Ascending aorta (tissue), 2 donors: ENCODE measurements at regions not wholly inside any gene's neighbourhood (a gene's known extent, or its start where the extent isn't known, plus 50 kb on each side); places are given as distances from the start of the nearest gene placed in this dataset.

ENCODE experiments used
- DNase-seq, 2 donors: peaks; one replicate each; pipeline ENCODE4 v3.0.0-alpha.2; 2019; ENCODE audit warnings: low spot score in 2 of 2
- H3K27ac ChIP-seq, 2 donors: fragments of 200-600 bp; sonication (generic); one replicate each; pipeline ENCODE4 v1.5.1; 2016 to 2017; ENCODE audit warnings: mild to moderate bottlenecking in 1 of 2
- H3K27me3 ChIP-seq: fragments of 200-600 bp; sonication (generic); one replicate; pipeline ENCODE4 v1.5.1; 2017
- H3K36me3 ChIP-seq, 2 donors: fragments of 200-600 bp; sonication (generic); one replicate each; pipeline ENCODE4 v1.5.1; 2016
- H3K4me1 ChIP-seq, 2 donors: fragments of 200-600 bp; sonication (generic); one replicate each; pipeline ENCODE4 v1.5.1; 2016 to 2017; ENCODE audit warnings: mild to moderate bottlenecking in 1 of 2
- H3K4me3 ChIP-seq, 2 donors: fragments of 200-600 bp; sonication (generic); one replicate each; pipeline ENCODE4 v1.5.1; 2016 to 2017; ENCODE audit warnings: mild to moderate bottlenecking in 1 of 2
- H3K9me3 ChIP-seq, 2 donors: fragments of 200-600 bp; sonication (generic); one replicate each; pipeline ENCODE4 v1.5.1; 2016
- intact Hi-C: fragments of 100-400 bp; cut with DNase I; formaldehyde crosslinking; loops from one replicate; pipeline ENCODE4 v1.15.1; 2023
- TF ChIP-seq, protein P1 (sequence below), 3 experiments: fragments of 200-600 bp in 2 of 3; fragments of 450-650 bp in 1 of 3; sonication (generic) in 2 of 3; IDR thresholded peaks; one replicate each; pipeline ENCODE4 v1.5.1; 2016 to 2019; ENCODE audit warnings: antibody characterized with exemption in 3 of 3, mild to moderate bottlenecking in 1 of 3, moderate library complexity in 1 of 3

DNA sequence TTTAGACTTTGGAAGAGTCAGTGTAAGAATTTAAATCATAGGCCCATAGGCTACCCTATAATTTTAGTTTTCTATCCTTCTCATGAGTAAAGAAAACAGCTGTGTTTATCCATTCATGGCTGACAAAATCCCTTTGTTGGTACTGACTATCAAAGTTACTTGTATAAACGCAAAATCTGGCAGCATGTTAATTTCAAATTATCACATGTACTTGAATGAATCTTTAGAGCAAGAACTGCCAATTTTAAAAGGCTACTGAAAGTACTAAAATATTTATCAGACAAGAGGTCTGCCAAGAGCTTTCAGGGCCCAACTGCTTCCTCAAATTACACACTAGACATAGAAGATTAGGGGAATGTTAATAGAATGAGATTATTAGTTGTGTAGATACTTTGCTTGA is 66.6 kb downstream of the MYL12B start:
- Histone ChIP-seq H3K27ac (no peak overlapping the region), H3K4me1 (no peaks in the 10 kb centered on the region), H3K9me3 (no peaks in the 10 kb centered on the region), H3K4me3 (no peak overlapping the region), H3K27me3 (no peaks in the 10 kb centered on the region), H3K36me3 (no peaks in the 10 kb centered on the region)
- intact Hi-C loops = no loop called here
- no peak for DNase-seq
- TF ChIP-seq, protein P1, sequence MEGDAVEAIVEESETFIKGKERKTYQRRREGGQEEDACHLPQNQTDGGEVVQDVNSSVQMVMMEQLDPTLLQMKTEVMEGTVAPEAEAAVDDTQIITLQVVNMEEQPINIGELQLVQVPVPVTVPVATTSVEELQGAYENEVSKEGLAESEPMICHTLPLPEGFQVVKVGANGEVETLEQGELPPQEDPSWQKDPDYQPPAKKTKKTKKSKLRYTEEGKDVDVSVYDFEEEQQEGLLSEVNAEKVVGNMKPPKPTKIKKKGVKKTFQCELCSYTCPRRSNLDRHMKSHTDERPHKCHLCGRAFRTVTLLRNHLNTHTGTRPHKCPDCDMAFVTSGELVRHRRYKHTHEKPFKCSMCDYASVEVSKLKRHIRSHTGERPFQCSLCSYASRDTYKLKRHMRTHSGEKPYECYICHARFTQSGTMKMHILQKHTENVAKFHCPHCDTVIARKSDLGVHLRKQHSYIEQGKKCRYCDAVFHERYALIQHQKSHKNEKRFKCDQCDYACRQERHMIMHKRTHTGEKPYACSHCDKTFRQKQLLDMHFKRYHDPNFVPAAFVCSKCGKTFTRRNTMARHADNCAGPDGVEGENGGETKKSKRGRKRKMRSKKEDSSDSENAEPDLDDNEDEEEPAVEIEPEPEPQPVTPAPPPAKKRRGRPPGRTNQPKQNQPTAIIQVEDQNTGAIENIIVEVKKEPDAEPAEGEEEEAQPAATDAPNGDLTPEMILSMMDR (IDR thresholded peaks at IDR 0.05) = no peak

DNA sequence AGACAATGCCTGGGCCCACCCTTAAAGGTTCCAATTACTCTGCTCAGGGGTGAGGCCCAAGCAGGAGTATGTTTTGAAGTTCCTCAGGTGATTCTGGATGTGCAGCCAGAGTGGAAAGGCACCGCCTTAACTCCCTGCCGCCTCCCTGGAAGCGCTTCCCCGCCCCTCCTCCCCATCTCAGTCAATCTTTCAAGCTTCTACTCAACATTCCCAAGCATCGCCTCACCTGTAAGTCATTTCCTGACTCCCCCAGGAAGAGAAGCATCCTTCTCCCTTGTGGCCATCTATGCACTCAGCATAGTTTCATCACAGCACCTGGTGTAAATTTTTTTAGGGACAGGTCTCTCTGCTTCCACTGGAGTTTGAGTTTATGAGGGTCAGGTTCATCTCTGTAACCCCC is 67.5 kb downstream of the MYL12B start:
- intact Hi-C loops = no loop called here
- no peaks in the 10 kb centered on the region for H3K36me3 ChIP-seq
- no peaks in the 10 kb centered on the region for H3K9me3 ChIP-seq
- no peaks in the 10 kb centered on the region for H3K4me1 ChIP-seq
- no peak overlapping the region for H3K4me3 ChIP-seq
- DNase-seq = no peak
- no peaks in the 10 kb centered on the region for H3K27me3 ChIP-seq
- no peak overlapping the region for H3K27ac ChIP-seq
- TF ChIP-seq, protein P1 (IDR thresholded peaks at IDR 0.05) = no peak

DNA sequence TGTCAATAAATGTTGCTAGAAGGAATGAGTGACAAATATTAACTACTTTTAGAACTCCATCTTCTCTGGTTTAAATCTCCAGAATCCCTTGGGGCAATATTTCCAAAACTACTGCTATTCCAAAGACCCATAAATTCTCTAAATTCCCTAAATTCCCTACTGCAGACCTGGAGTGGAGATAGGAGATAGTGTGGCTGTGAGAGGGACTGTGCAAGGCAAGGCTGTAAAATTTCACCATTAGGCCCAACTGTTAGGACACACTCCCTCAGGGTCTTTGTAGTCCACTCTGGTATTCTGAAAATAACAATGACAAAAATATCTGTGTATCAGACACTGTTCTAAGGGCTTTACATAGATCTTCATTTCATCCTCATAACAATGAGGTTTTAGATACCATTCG is 67.9 kb downstream of the MYL12B start:
- no peaks in the 10 kb centered on the region for H3K36me3 ChIP-seq
- DNase-seq = no peak
- H3K27me3 ChIP-seq = no peaks in the 10 kb centered on the region
- no peaks in the 10 kb centered on the region for H3K4me1 ChIP-seq
- no peak overlapping the region for H3K4me3 ChIP-seq
- no peak overlapping the region for H3K27ac ChIP-seq
- intact Hi-C loops = no loop called here
- TF ChIP-seq, protein P1 (IDR thresholded peaks at IDR 0.05) = no peak
- H3K9me3 ChIP-seq = no peaks in the 10 kb centered on the region

DNA sequence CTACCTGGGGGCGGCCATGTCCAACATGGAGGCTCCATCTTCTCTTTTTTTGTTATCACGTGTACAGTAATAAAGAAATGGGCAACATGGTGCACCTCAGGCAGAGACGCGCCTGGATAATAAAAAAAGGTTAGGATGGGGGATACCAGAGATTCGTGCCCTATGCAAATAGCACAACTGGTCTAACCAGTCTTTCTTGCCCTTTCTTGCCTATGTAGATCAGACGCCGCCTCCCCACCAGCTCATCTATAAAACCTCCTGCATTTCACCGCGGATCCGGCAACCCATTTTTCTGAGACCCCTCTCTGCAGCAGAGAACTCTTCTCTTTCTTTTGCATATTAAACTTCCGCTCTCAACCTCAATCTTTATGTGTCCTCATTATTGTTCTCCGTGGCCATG is 68.7 kb downstream of the MYL12B start:
- TF ChIP-seq, protein P1 (IDR thresholded peaks at IDR 0.05) = no peak
- Histone ChIP-seq H3K27ac (no peak overlapping the region), H3K9me3 (no peaks in the 10 kb centered on the region)

DNA sequence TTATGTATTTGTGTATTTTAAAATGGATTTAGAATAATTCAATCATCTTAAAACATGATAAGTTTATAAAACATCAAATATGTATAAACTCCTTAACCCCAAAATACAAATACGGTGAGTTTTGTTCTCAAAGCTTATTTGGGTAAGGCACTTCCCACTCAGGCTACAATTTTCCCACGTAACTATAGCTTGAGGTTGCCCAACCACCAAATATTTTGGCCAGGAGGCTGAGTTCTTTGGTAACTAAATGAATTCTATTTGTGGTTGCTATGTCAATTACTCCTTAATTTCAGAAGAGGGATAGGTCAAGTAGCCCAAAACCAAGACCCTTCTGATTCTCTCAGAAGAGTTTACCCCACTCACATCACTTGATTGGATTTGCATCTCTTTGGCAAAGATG is 70.4 kb downstream of the MYL12B start:
- no peaks in the 10 kb centered on the region for H3K36me3 ChIP-seq
- H3K27ac ChIP-seq = no peak overlapping the region
- intact Hi-C loops = no loop called here
- TF ChIP-seq, protein P1 (IDR thresholded peaks at IDR 0.05) = no peak
- no peak for DNase-seq
- no peak overlapping the region for H3K4me3 ChIP-seq
- no peaks in the 10 kb centered on the region for H3K4me1 ChIP-seq
- no peaks in the 10 kb centered on the region for H3K9me3 ChIP-seq
- H3K27me3 ChIP-seq = no peaks in the 10 kb centered on the region

More for the DNA sequence above, 68.7 kb downstream of the MYL12B start:
- DNase-seq = no peak
- Histone ChIP-seq H3K4me1 (no peaks in the 10 kb centered on the region), H3K27me3 (no peaks in the 10 kb centered on the region), H3K4me3 (no peak overlapping the region), H3K36me3 (no peaks in the 10 kb centered on the region)
- intact Hi-C loops = no loop called here

DNA sequence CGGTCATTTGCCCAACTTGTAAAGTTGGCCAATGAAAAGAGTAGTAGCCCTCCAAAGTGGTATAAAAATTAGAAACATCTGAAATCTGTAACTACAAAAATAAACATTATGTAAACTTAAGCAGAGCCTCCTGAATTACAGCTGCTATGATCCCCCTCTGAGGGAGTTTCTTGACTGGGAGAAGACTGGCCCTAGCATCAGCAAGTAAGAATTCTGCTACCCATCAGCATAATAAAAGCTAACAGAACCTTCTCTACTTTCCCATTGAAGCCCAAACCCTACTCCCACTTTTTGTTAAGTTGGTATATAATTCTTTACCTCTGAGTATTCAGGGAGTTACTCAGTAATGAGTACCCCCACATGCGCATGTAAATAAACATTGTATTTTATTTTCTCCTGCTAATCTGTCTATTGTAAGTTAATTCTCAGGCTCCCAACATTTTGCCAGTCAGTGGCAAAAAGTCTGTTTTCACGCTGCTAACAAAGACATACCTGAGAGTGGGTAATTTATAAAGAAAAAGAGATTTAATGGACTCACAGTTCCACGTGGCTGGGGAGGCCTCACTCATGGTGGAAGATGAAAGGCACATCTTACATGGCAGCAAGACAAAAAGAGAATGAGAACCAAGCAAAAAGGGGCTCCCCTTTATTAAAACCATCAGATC is 71.3 kb downstream of the MYL12B start:
- H3K9me3 ChIP-seq = no peaks in the 10 kb centered on the region
- TF ChIP-seq, protein P1 (IDR thresholded peaks at IDR 0.05) = no peak
- H3K27ac ChIP-seq = no peak overlapping the region
- intact Hi-C loops = no loop called here
- H3K27me3 ChIP-seq = no peaks in the 10 kb centered on the region
- no peak for DNase-seq
- H3K4me1 ChIP-seq = no peaks in the 10 kb centered on the region
- no peak overlapping the region for H3K4me3 ChIP-seq
- no peaks in the 10 kb centered on the region for H3K36me3 ChIP-seq
